Panc1 (cell line): ENCODE measurements at regions not wholly inside any gene's neighbourhood (a gene's known extent, or its start where the extent isn't known, plus 50 kb on each side); places are given as distances from the start of the nearest gene placed in this dataset.

ENCODE experiments used
- CTCF ChIP-seq: fragments of 450-650 bp; IDR thresholded peaks from 2 replicates; pipeline ENCODE4 v1.5.1; 2017; ENCODE audit warnings: mild to moderate bottlenecking
- TCF7L2 ChIP-seq: IDR thresholded peaks from 2 replicates; pipeline ENCODE4 v1.6.1; 2011; ENCODE audit warnings: mild to moderate bottlenecking, low read depth, low read length, inconsistent platforms

GRCh38 chr15:72948662-72949061 lies 103.6 kb upstream of the NEO1 start:
- TF ChIP-seq CTCF (no peak), TCF7L2 (no peak)
